Thyroid gland (tissue), 4 donors: ENCODE measurements at regions not wholly inside any gene's neighbourhood (a gene's known extent, or its start where the extent isn't known, plus 50 kb on each side); places are given as distances from the start of the nearest gene placed in this dataset.

Experiments used
- DNase-seq, 2 donors: peaks; one replicate each; pipeline ENCODE4 v3.0.0-alpha.2; 2019
- H3K27ac ChIP-seq, 3 donors: fragments of 200-600 bp; sonication (generic); 1 replicate in 2 of 3; 2 replicates in 1 of 3; pipeline ENCODE4 v1.5.1; 2016 to 2019; ENCODE audit warnings: mild to moderate bottlenecking in 1 of 3, moderate library complexity in 1 of 3
- H3K27me3 ChIP-seq: fragments of 200-600 bp; sonication (generic); one replicate; pipeline ENCODE4 v1.5.1; 2019
- H3K36me3 ChIP-seq, 2 donors: fragments of 200-600 bp; sonication (generic); one replicate each; pipeline ENCODE4 v1.5.1; 2016 to 2019
- H3K4me1 ChIP-seq, 2 donors: fragments of 200-600 bp; sonication (generic); one replicate each; pipeline ENCODE4 v1.5.1; 2017 to 2019
- H3K4me3 ChIP-seq, 3 donors: fragments of 200-600 bp; sonication (generic); replicated peaks in 1 of 3; 1 replicate in 2 of 3; 2 replicates in 1 of 3; pipeline ENCODE4 v1.5.1; 2016; ENCODE audit warnings: mild to moderate bottlenecking in 1 of 3
- H3K9me3 ChIP-seq: fragments of 200-600 bp; sonication (generic); one replicate; pipeline ENCODE4 v1.5.1; 2017
- CTCF ChIP-seq, 6 experiments: fragments of 200-600 bp in 3 of 6; fragments of 450-650 bp in 3 of 6; sonication (generic) in 3 of 6; IDR thresholded peaks; one replicate each; pipeline ENCODE4 v1.5.1; 2016 to 2019; ENCODE audit warnings: antibody characterized with exemption in 6 of 6, mild to moderate bottlenecking in 2 of 6, inconsistent platforms in 1 of 6, moderate library complexity in 1 of 6
- POLR2A ChIP-seq, 2 donors: fragments of 450-650 bp; IDR thresholded peaks; one replicate each; pipeline ENCODE4 v1.6.1; 2017; ENCODE audit warnings: antibody characterized with exemption in 2 of 2, mild to moderate bottlenecking in 2 of 2, moderate library complexity in 1 of 2
- WGBS, 2 donors: methylation state at CpG; one replicate each; pipeline ENCODE4 v1.1.5; 2017; 5-methylcytosine and 5-hydroxymethylcytosine counted together
- intact Hi-C: fragments of 100-400 bp; cut with DNase I; formaldehyde crosslinking; loops from one replicate; pipeline ENCODE4 v1.15.1; 2023

GRCh38 chr20:53852014-53852413, 218.4 kb downstream of the BCAS1 start:
- peaks cover 7 to 22% of the 10 kb centered on the region in 2 donors for H3K4me1 ChIP-seq
- H3K27ac ChIP-seq, result no peak overlapping the region
- no peak for TF ChIP-seq POLR2A (IDR thresholded peaks at IDR 0.05)
- TF ChIP-seq CTCF (IDR thresholded peaks at IDR 0.05), result no peak
- H3K27me3 ChIP-seq, result no peaks in the 10 kb centered on the region
- H3K9me3 ChIP-seq, result no peaks in the 10 kb centered on the region
- H3K4me3 ChIP-seq, result no peak overlapping the region
- intact Hi-C loops, result no loop called here
- WGBS, 2 donors, result 66 to 82% methylated on average over 3 of the region's 3 CpGs
- no peaks in the 10 kb centered on the region for H3K36me3 ChIP-seq
- no peak for DNase-seq

GRCh38 chr20:53850319-53850718, 220.1 kb downstream of the BCAS1 start:
- no peaks in the 10 kb centered on the region for H3K9me3 ChIP-seq
- no peak overlapping the region for H3K4me3 ChIP-seq
- peaks cover 15 to 30% of the 10 kb centered on the region in 2 donors for H3K4me1 ChIP-seq
- intact Hi-C loops, result no loop called here
- no peaks in the 10 kb centered on the region for H3K36me3 ChIP-seq
- no peak for TF ChIP-seq POLR2A (IDR thresholded peaks at IDR 0.05)
- no peak for TF ChIP-seq CTCF (IDR thresholded peaks at IDR 0.05)
- 78 to 92% methylated on average over 3 of the region's 3 CpGs for WGBS, 2 donors
- H3K27me3 ChIP-seq, result no peaks in the 10 kb centered on the region
- no peak overlapping the region for H3K27ac ChIP-seq
- DNase-seq, result no peak

GRCh38 chr20:53849471-53850059, 220.8 kb downstream of the BCAS1 start:
- Histone ChIP-seq H3K27ac (no peak overlapping the region), H3K36me3 (no peaks in the 10 kb centered on the region), H3K9me3 (no peaks in the 10 kb centered on the region), H3K4me3 (no peak overlapping the region), H3K4me1 (peaks cover 12 to 26% of the 10 kb centered on the region in 2 donors), H3K27me3 (no peaks in the 10 kb centered on the region)
- DNase-seq, result no peak
- 87 to 94% methylated on average over 12 of the region's 12 CpGs for WGBS, 2 donors
- intact Hi-C loops, result no loop called here
- no peak for TF ChIP-seq CTCF (IDR thresholded peaks at IDR 0.05)
- no peak for TF ChIP-seq POLR2A (IDR thresholded peaks at IDR 0.05)

- no peak for TF ChIP-seq CTCF (IDR thresholded peaks at IDR 0.05)
- TF ChIP-seq POLR2A (IDR thresholded peaks at IDR 0.05), result no peak
- no peak for DNase-seq
- H3K4me1 ChIP-seq, result peaks cover 12 to 26% of the 10 kb centered on the region in 2 donors
- H3K36me3 ChIP-seq, result no peaks in the 10 kb centered on the region
- no peaks in the 10 kb centered on the region for H3K27me3 ChIP-seq
- H3K27ac ChIP-seq, result no peak overlapping the region
- WGBS, 2 donors, result 94 to 95% methylated on average over 4 of the region's 4 CpGs
- H3K4me3 ChIP-seq, result no peak overlapping the region
- H3K9me3 ChIP-seq, result no peaks in the 10 kb centered on the region
- intact Hi-C loops, result no loop called here
Measured at GRCh38 chr20:53848304-53848703, 222.1 kb downstream of the BCAS1 start.

GRCh38 chr20:53847837-53848170, 222.6 kb downstream of the BCAS1 start:
- 90 to 94% methylated on average over 2 of the region's 2 CpGs for WGBS, 2 donors
- H3K27ac ChIP-seq, result no peak overlapping the region
- no peaks in the 10 kb centered on the region for H3K36me3 ChIP-seq
- no peaks in the 10 kb centered on the region for H3K27me3 ChIP-seq
- no peaks in the 10 kb centered on the region for H3K9me3 ChIP-seq
- H3K4me1 ChIP-seq, result peaks cover 12 to 21% of the 10 kb centered on the region in 2 donors
- no peak for TF ChIP-seq CTCF (IDR thresholded peaks at IDR 0.05)
- no peak for TF ChIP-seq POLR2A (IDR thresholded peaks at IDR 0.05)
- DNase-seq, result no peak
- no peak overlapping the region for H3K4me3 ChIP-seq
- intact Hi-C loops, result no loop called here
